HepG2 (cell line): ENCODE measurements at regions not wholly inside any gene's neighbourhood (a gene's known extent, or its start where the extent isn't known, plus 50 kb on each side); places are given as distances from the start of the nearest gene placed in this dataset.

Experiments
- ATAC-seq: fragments of 200-7000 bp; cut with Tn5 transposase; 3 replicates; pipeline ENCODE4 v1.9.1; 2020; ENCODE audit warnings: mild to moderate bottlenecking, moderate library complexity
- BruUV-seq: library from RNA; stranded (reverse); fragments of 400-500 nt; replicated peaks from 2 replicates; lab custom pipeline; 2021; lab: Mats Ljungman, UMichigan
- CTCF ChIA-PET: fragments of 300-600 bp; formaldehyde crosslinking; extraction: SDS; loops from one replicate; lab custom pipeline; 2021; ENCODE audit warnings: low total read pairs, inconsistent platforms, low intra/inter-chr PET ratio; lab: Yijun Ruan, JAX
- POLR2A ChIA-PET: fragments of 350-600 bp; sonication (Branson Sonifier 250); formaldehyde crosslinking; loops from one replicate; lab custom pipeline; 2020; ENCODE audit warnings: antibody characterized with exemption, inconsistent platforms; lab: Yijun Ruan, JAX
- DNase-seq: peaks from one replicate; pipeline ENCODE4 v3.0.0-alpha.2; 2015; ENCODE audit warnings: low spot score
- FAIRE-seq: peaks from 3 replicates; lab custom pipeline; 2011; peaks lifted over from hg19 to GRCh38; lab: Jason Lieb, UNC
- H2AFZ ChIP-seq: one replicate; pipeline ENCODE4 v1.6.1; 2011; ENCODE audit warnings: low read length, inconsistent platforms
- H3K27ac ChIP-seq: fragments of 300-600 bp; 3 replicates; pipeline ENCODE4 v1.8.0; 2011; ENCODE audit warnings: mixed run types, mild to moderate bottlenecking, mixed read lengths, low read length, inconsistent platforms; ENCODE audit not compliant: insufficient read depth; ENCODE audit errors: extremely low read length
- H3K27me3 ChIP-seq, 2 experiments: fragments of 200-600 bp in 1 of 2; 2 replicates in 1 of 2; 3 replicates in 1 of 2; pipeline versions ENCODE4 v1.6.0 to v1.8.0; 2011; ENCODE audit warnings: low read length in 2 of 2, mild to moderate bottlenecking in 2 of 2, moderate library complexity in 2 of 2, inconsistent platforms in 1 of 2; ENCODE audit not compliant: insufficient read depth in 2 of 2, control insufficient read depth in 1 of 2
- H3K36me3 ChIP-seq, 2 experiments: fragments of 200-600 bp in 1 of 2; replicated peaks in 1 of 2; 2 replicates in 1 of 2; 3 replicates in 1 of 2; pipeline versions ENCODE4 v1.5.1 to v1.8.0; 2011; ENCODE audit warnings: low read length in 2 of 2, inconsistent platforms in 1 of 2; ENCODE audit not compliant: insufficient read depth in 2 of 2, control insufficient read depth in 1 of 2
- H3K4me1 ChIP-seq: 2 replicates; pipeline ENCODE4 v1.5.1; 2012; ENCODE audit warnings: low read length, inconsistent platforms; ENCODE audit not compliant: insufficient read depth
- H3K4me2 ChIP-seq: 2 replicates; pipeline ENCODE4 v1.6.0; 2011; ENCODE audit warnings: low read depth, low read length, inconsistent platforms
- H3K4me3 ChIP-seq, 3 experiments: fragments of 200-600 bp in 1 of 3; sonication (generic), shearing (Covaris generic) in 1 of 3; replicated peaks in 1 of 3; 2 replicates each; pipeline ENCODE4 v1.5.1; 2011 to 2016; ENCODE audit warnings: low read length in 3 of 3, inconsistent platforms in 2 of 3, low read depth in 2 of 3, mild to moderate bottlenecking in 2 of 3, control low read depth in 1 of 3, mixed read lengths in 1 of 3; ENCODE audit not compliant: insufficient read depth in 1 of 3
- H3K79me2 ChIP-seq: one replicate; pipeline ENCODE4 v1.6.1; 2011; ENCODE audit warnings: low read length, inconsistent platforms; ENCODE audit not compliant: insufficient read depth
- H3K9ac ChIP-seq: 2 replicates; pipeline ENCODE4 v1.6.0; 2011; ENCODE audit warnings: mild to moderate bottlenecking, low read depth, low read length, inconsistent platforms; ENCODE audit not compliant: insufficient read depth
- H3K9me3 ChIP-seq: 2 replicates; pipeline ENCODE4 v1.5.1; 2012; ENCODE audit warnings: mild to moderate bottlenecking, low read length
- H4K20me1 ChIP-seq: 2 replicates; pipeline ENCODE4 v1.6.0; 2011; ENCODE audit warnings: inconsistent platforms, mild to moderate bottlenecking, low read length, moderate library complexity; ENCODE audit not compliant: insufficient read depth
- CBX5 ChIP-seq: sonication (generic); formaldehyde crosslinking; IDR thresholded peaks from 2 replicates; pipeline ENCODE4 v1.4.0; 2020; ENCODE audit warnings: missing genetic modification reagents, borderline replicate concordance
- NR2C2 ChIP-seq: sonication (generic); formaldehyde crosslinking; IDR thresholded peaks from 2 replicates; pipeline ENCODE4 v1.4.0; 2020; ENCODE audit warnings: missing genetic modification reagents, mild to moderate bottlenecking, moderate library complexity, borderline replicate concordance
- RARA ChIP-seq: IDR thresholded peaks from 2 replicates; pipeline ENCODE4 v1.6.1; 2016; ENCODE audit warnings: missing genetic modification reagents, missing compliant biosample characterization
- ZBTB20 ChIP-seq: sonication (generic); formaldehyde crosslinking; IDR thresholded peaks from 2 replicates; pipeline ENCODE4 v1.8.1; 2023; ENCODE audit warnings: missing genetic modification reagents, low read depth, mild to moderate bottlenecking, borderline replicate concordance
- ZBTB8A ChIP-seq: sonication (generic); formaldehyde crosslinking; IDR thresholded peaks from 2 replicates; pipeline ENCODE4 v1.4.0; 2020; ENCODE audit warnings: mild to moderate bottlenecking, low read depth, missing genetic modification reagents, borderline replicate concordance
- ZNF30 ChIP-seq: sonication (generic); formaldehyde crosslinking; IDR thresholded peaks from 2 replicates; pipeline ENCODE4 v1.5.0; 2020; ENCODE audit warnings: mild to moderate bottlenecking, missing genetic modification reagents
- ZNF350 ChIP-seq: sonication (generic); formaldehyde crosslinking; IDR thresholded peaks from 2 replicates; pipeline ENCODE4 v1.4.0; 2020; ENCODE audit warnings: mild to moderate bottlenecking, low read depth, missing genetic modification reagents, borderline replicate concordance
- ZNF563 ChIP-seq: sonication (generic); formaldehyde crosslinking; IDR thresholded peaks from 2 replicates; pipeline ENCODE4 v1.8.0; 2022; ENCODE audit warnings: mild to moderate bottlenecking, moderate library complexity, missing genetic modification reagents
- ZNF598 ChIP-seq: sonication (generic); formaldehyde crosslinking; IDR thresholded peaks from 2 replicates; pipeline ENCODE4 v1.5.1; 2020; ENCODE audit warnings: mild to moderate bottlenecking, missing genetic modification reagents, borderline replicate concordance
- ZNF713 ChIP-seq: sonication (generic); formaldehyde crosslinking; IDR thresholded peaks from 2 replicates; pipeline ENCODE4 v1.4.0; 2020; ENCODE audit warnings: mild to moderate bottlenecking, missing genetic modification reagents
- ZNF749 ChIP-seq: sonication (generic); formaldehyde crosslinking; IDR thresholded peaks from 2 replicates; pipeline ENCODE4 v1.8.0; 2022; ENCODE audit warnings: mild to moderate bottlenecking, missing genetic modification reagents, moderate library complexity, borderline replicate concordance
- ZNF790 ChIP-seq: sonication (generic); formaldehyde crosslinking; IDR thresholded peaks from 2 replicates; pipeline ENCODE4 v1.8.0; 2022; ENCODE audit warnings: missing genetic modification reagents, mild to moderate bottlenecking, borderline replicate concordance
- ZNF83 ChIP-seq: sonication (generic); formaldehyde crosslinking; IDR thresholded peaks from 2 replicates; pipeline ENCODE4 v1.4.0; 2020; ENCODE audit warnings: missing genetic modification reagents, mild to moderate bottlenecking, borderline replicate concordance
- WGBS: methylation state at CpG from one replicate; pipeline ENCODE4 v1.1.6; 2017; ENCODE audit warnings: low lambda C conversion rate; 5-methylcytosine and 5-hydroxymethylcytosine counted together
- in situ Hi-C: cut with HindIII; loops from 2 replicates; pipeline ENCODE4 v1.10.0; 2017; ENCODE audit warnings: low pct_unique_long_range_greater_than_20kb; ENCODE audit not compliant: extremely low pct_ligation_motif_present
- intact Hi-C: fragments of 100-400 bp; cut with micrococcal nuclease; formaldehyde crosslinking; loops from one replicate; pipeline ENCODE4 v1.10.0; 2022; ENCODE audit not compliant: unreplicated experiment

DNA sequence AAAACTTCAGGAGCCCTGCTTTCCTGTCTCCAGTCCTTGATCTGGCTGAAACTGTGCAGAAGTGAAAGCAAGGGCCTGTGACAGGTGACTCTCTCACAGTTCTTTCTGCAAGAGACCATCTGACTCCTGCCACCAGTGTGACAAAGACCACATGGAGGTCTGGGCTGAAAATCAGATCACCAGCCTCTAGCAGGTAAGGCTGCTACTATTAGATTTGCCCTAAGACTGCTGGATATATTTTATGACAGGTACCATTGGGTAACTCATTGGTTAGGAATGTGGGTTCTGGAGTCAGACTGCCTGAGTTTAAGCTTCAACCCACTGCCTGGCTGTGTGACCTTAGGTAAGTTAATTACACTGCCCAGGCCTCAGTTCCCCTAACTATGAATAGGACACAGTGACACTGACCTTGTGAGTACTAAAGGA is 163.3 kb upstream of the SLC7A11 start:
- in situ Hi-C loops (no loop called here), intact Hi-C loops (no loop called here)
- TF ChIP-seq ZNF598 (no peak), NR2C2 (CRISPR knock-in tag) (no peak), CBX5 (CRISPR knock-in tag) (no peak), ZNF713 (no peak), ZNF30 (CRISPR knock-in tag) (no peak), ZNF350 (CRISPR knock-in tag) (no peak), ZBTB8A (CRISPR knock-in tag) (no peak)
- no TSS peak for BruUV-seq
- FAIRE-seq (no peak), ATAC-seq (no peak), DNase-seq (no peak)
- Histone ChIP-seq H3K27me3 (no peaks in the 10 kb centered on the region; a peak in 1 of 5 replicates), H3K36me3 (no peaks in the 10 kb centered on the region), H3K4me1 (no peaks in the 10 kb centered on the region), H3K4me3 (no peak overlapping the region), H3K79me2 (no peaks in the 10 kb centered on the region), H3K9ac (no peak overlapping the region), H3K4me2 (peak overlapping the region; percentile 7; the same call in 1 of the 2 replicates), H3K9me3 (no peaks in the 10 kb centered on the region), H4K20me1 (no peaks in the 10 kb centered on the region), H3K27ac (no peak overlapping the region), H2AFZ (no peak overlapping the region)
- ChIA-PET POLR2A (no interaction called here), CTCF (no interaction called here)

DNA sequence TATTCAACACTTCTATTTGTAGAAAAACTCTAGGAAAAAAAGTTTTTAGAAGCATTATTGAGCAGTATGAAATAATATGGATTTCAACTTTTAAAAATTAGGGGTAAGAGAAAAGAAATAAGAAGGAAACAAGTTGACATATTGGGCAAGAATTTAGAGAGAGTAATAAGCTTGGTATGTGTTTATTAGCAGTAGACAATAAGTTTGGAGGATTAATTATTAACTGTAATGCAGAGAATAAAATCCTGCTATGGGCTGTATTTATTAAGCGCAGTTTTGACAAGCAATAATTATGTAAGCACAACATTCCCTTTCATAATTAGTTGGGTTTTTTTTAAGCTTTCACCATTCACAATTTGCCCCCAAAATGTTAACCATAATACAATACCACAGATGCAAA is 162.7 kb upstream of the SLC7A11 start:
- no peak for FAIRE-seq
- CTCF ChIA-PET = no interaction called here
- in situ Hi-C loops = no loop called here
- TF ChIP-seq RARA (no peak), ZNF790 (no peak), ZNF749 (no peak), ZBTB20 (CRISPR knock-in tag) (no peak), ZNF83 (CRISPR knock-in tag) (no peak), CBX5 (CRISPR knock-in tag) (no peak), ZNF563 (CRISPR knock-in tag) (no peak)

More for the DNA sequence above, 162.7 kb upstream of the SLC7A11 start:
- Histone ChIP-seq H3K4me2 (peak overlapping the region; percentile 7; the same call in 1 of the 2 replicates), H4K20me1 (no peaks in the 10 kb centered on the region), H3K79me2 (no peaks in the 10 kb centered on the region), H3K27me3 (no peaks in the 10 kb centered on the region; a peak in 1 of 5 replicates), H3K9me3 (no peaks in the 10 kb centered on the region), H3K4me3 (no peak overlapping the region), H3K36me3 (no peaks in the 10 kb centered on the region), H2AFZ (no peak overlapping the region), H3K4me1 (no peaks in the 10 kb centered on the region), H3K9ac (no peak overlapping the region), H3K27ac (no peak overlapping the region)
- ATAC-seq = no peak
- POLR2A ChIA-PET = no interaction called here
- no TSS peak for BruUV-seq
- DNase-seq = no peak
- intact Hi-C loops = no loop called here
- WGBS = 43% methylated on average over 1 of the region's 1 CpG
